DOHH2 (cell line): ENCODE measurements at regions not wholly inside any gene's neighbourhood (a gene's known extent, or its start where the extent isn't known, plus 50 kb on each side); places are given as distances from the start of the nearest gene placed in this dataset.
"Not testable (repeated sequence)": the region's sequence is repeated elsewhere in the genome, so short reads cannot be mapped to it uniquely, and the experiment has no call there.

Source experiments
- H3F3A ChIP-seq: fragments of 200-600 bp; sonication (generic), shearing (Covaris generic); 2 replicates; pipeline ENCODE4 v1.6.0; 2016; ENCODE audit warnings: antibody characterized with exemption, mild to moderate bottlenecking; ENCODE audit not compliant: control insufficient read depth, insufficient read depth
- H3K27ac ChIP-seq: fragments of 200-600 bp; sonication (generic); 2 replicates; pipeline ENCODE4 v1.5.1; 2014; ENCODE audit warnings: low read depth, mild to moderate bottlenecking, low read length, moderate library complexity
- H3K27me3 ChIP-seq: fragments of 200-600 bp; sonication (generic); 2 replicates; pipeline ENCODE4 v1.6.1; 2014; ENCODE audit warnings: mild to moderate bottlenecking, low read length, mixed read lengths; ENCODE audit not compliant: control insufficient read depth
- H3K36me3 ChIP-seq: fragments of 200-600 bp; sonication (generic); 2 replicates; pipeline ENCODE4 v1.6.1; 2014; ENCODE audit warnings: mild to moderate bottlenecking, low read length, moderate library complexity, mixed read lengths; ENCODE audit not compliant: control insufficient read depth
- H3K4me1 ChIP-seq: fragments of 200-600 bp; sonication (generic); 2 replicates; pipeline ENCODE4 v1.6.1; 2014; ENCODE audit warnings: mild to moderate bottlenecking, low read length, mixed read lengths; ENCODE audit not compliant: control insufficient read depth
- H3K4me2 ChIP-seq: fragments of 200-600 bp; sonication (generic); 2 replicates; pipeline ENCODE4 v1.6.0; 2014; ENCODE audit warnings: mild to moderate bottlenecking, low read length, moderate library complexity
- H3K4me3 ChIP-seq: fragments of 200-600 bp; sonication (generic); 2 replicates; pipeline ENCODE4 v1.5.1; 2014; ENCODE audit warnings: mild to moderate bottlenecking, low read length, mixed read lengths
- H3K79me2 ChIP-seq: fragments of 200-600 bp; sonication (generic); 2 replicates; pipeline ENCODE4 v1.6.1; 2014; ENCODE audit warnings: mild to moderate bottlenecking, low read length, mixed read lengths; ENCODE audit not compliant: control insufficient read depth
- H3K9me2 ChIP-seq: fragments of 200-600 bp; sonication (generic); replicated peaks from 2 replicates; pipeline ENCODE4 v1.6.1; 2014; ENCODE audit warnings: mild to moderate bottlenecking, low read length, mixed read lengths; ENCODE audit not compliant: control insufficient read depth
- H3K9me3 ChIP-seq: fragments of 200-600 bp; sonication (generic); 2 replicates; pipeline ENCODE4 v1.6.1; 2014; ENCODE audit warnings: antibody characterized with exemption, low read length, mixed read lengths; ENCODE audit not compliant: control insufficient read depth, insufficient read depth
- H4K20me1 ChIP-seq: fragments of 200-600 bp; sonication (generic); 2 replicates; pipeline ENCODE4 v1.6.0; 2014; ENCODE audit warnings: low read depth, mild to moderate bottlenecking, antibody characterized with exemption, low read length, moderate library complexity; ENCODE audit not compliant: control insufficient read depth, insufficient read depth

- not testable (repeated sequence) for H3K79me2 ChIP-seq
Observed at GRCh38 chr9:42656789-42657188, 473.3 kb downstream of the SPATA31A6 start.

GRCh38 chr9:42657496-42657895 is 474.0 kb downstream of the SPATA31A6 start:
- not testable (repeated sequence) for H3K4me1 ChIP-seq, H3K36me3 ChIP-seq, H3K27me3 ChIP-seq, H3K9me2 ChIP-seq, H3K79me2 ChIP-seq, H3K4me2 ChIP-seq, H3K9me3 ChIP-seq, H3K4me3 ChIP-seq, H3F3A ChIP-seq, H4K20me1 ChIP-seq, H3K27ac ChIP-seq

More at GRCh38 chr9:42656789-42657188, 473.3 kb downstream of the SPATA31A6 start:
- H3F3A ChIP-seq, H3K4me2 ChIP-seq, H3K9me3 ChIP-seq, H4K20me1 ChIP-seq, H3K27me3 ChIP-seq, H3K4me3 ChIP-seq, H3K27ac ChIP-seq, H3K36me3 ChIP-seq, H3K4me1 ChIP-seq, H3K9me2 ChIP-seq: not testable (repeated sequence)

GRCh38 chr9:42697146-42697545 is 513.7 kb downstream of the SPATA31A6 start:
- not testable (repeated sequence) for H3F3A ChIP-seq, H3K9me2 ChIP-seq, H3K36me3 ChIP-seq, H3K4me3 ChIP-seq, H3K4me1 ChIP-seq, H3K4me2 ChIP-seq, H4K20me1 ChIP-seq, H3K27me3 ChIP-seq, H3K27ac ChIP-seq, H3K79me2 ChIP-seq, H3K9me3 ChIP-seq

DNA sequence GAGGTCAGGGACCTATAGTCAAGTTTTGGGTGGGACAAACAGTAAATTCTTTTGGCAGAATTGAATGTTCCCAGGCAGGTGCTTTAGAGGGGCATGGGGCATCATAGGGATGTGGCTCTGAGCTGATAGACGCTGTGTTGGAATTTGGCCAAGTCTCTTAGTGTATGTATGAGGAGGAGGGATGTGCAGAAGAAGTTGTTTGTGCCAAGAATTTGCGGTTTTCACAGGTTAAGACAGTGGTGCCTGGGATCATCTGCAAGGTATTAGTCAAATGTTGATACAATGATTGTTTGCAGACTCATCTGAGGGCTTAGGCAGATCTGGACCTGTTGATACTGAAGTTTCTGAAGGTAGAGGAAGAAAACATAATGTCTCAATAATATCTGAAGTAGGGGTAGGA is 519.4 kb downstream of the SPATA31A6 start:
- H3K36me3 ChIP-seq, H3K27me3 ChIP-seq, H3K9me3 ChIP-seq, H3K4me3 ChIP-seq, H3K79me2 ChIP-seq, H3F3A ChIP-seq, H3K27ac ChIP-seq, H4K20me1 ChIP-seq, H3K9me2 ChIP-seq, H3K4me1 ChIP-seq, H3K4me2 ChIP-seq: not testable (repeated sequence)

GRCh38 chr9:42724841-42725835 is 541.7 kb downstream of the SPATA31A6 start:
- not testable (repeated sequence) for H3K4me2 ChIP-seq, H3K79me2 ChIP-seq, H3K9me2 ChIP-seq, H3K4me1 ChIP-seq, H3K27ac ChIP-seq, H4K20me1 ChIP-seq, H3K36me3 ChIP-seq, H3F3A ChIP-seq, H3K27me3 ChIP-seq, H3K9me3 ChIP-seq, H3K4me3 ChIP-seq
